WTC11 (cell line): ENCODE measurements at regions not wholly inside any gene's neighbourhood (a gene's known extent, or its start where the extent isn't known, plus 50 kb on each side); places are given as distances from the start of the nearest gene placed in this dataset.
A peak's percentile ranks its signal among the peaks of the same experiment; 100 is the strongest.
"Not testable (repeated sequence)": the region's sequence is repeated elsewhere in the genome, so short reads cannot be mapped to it uniquely, and the experiment has no call there.

Experiments used
- ATAC-seq: fragments of 200-7000 bp; cut with Tn5 transposase; 2 replicates; pipeline ENCODE4 v1.10.0; 2021; ENCODE audit warnings: mild to moderate bottlenecking, moderate library complexity
- CTCF ChIA-PET: fragments of 300-600 bp; sonication (Branson Sonifier 250); formaldehyde crosslinking; loops from one replicate; lab custom pipeline; 2021; ENCODE audit warnings: antibody characterized with exemption; lab: Charles Lee
- POLR2A ChIA-PET: fragments of 350-600 bp; sonication (Branson Sonifier 250); formaldehyde crosslinking; loops from one replicate; lab custom pipeline; 2021; ENCODE audit warnings: antibody characterized with exemption; lab: Charles Lee
- DNase-seq: peaks from one replicate; pipeline ENCODE4 v3.0.0; 2021; ENCODE audit warnings: low spot score
- H3K27ac Mint-ChIP-seq: 2 replicates; pipeline ENCODE4 v1.8.0; 2021; ENCODE audit warnings: mixed read lengths
- H3K27me3 Mint-ChIP-seq: 2 replicates; pipeline ENCODE4 v1.8.0; 2021; ENCODE audit warnings: low read depth, mild to moderate bottlenecking, moderate library complexity, mixed read lengths
- H3K36me3 Mint-ChIP-seq: 2 replicates; pipeline ENCODE4 v1.8.0; 2021; ENCODE audit warnings: mixed read lengths
- H3K4me1 Mint-ChIP-seq: 2 replicates; pipeline ENCODE4 v1.8.0; 2022; ENCODE audit warnings: mixed read lengths
- H3K4me3 Mint-ChIP-seq: 2 replicates; pipeline ENCODE4 v1.8.0; 2021; ENCODE audit warnings: mild to moderate bottlenecking, moderate library complexity, mixed read lengths
- H3K9me3 Mint-ChIP-seq: 2 replicates; pipeline ENCODE4 v1.8.0; 2021; ENCODE audit warnings: mixed read lengths
- GABPB1 ChIP-seq: sonication (generic); formaldehyde crosslinking; IDR thresholded peaks from 2 replicates; pipeline ENCODE4 v1.8.1; 2023; ENCODE audit warnings: mild to moderate bottlenecking, missing genetic modification reagents
- GRHL2 ChIP-seq: fragments of 250-450 bp; sonication (Bioruptor Pico); IDR thresholded peaks from 2 replicates; pipeline ENCODE4 v1.8.0; 2022; ENCODE audit warnings: mild to moderate bottlenecking, moderate library complexity; ENCODE audit not compliant: insufficient replicate concordance, severe bottlenecking
- HMGA2 ChIP-seq: fragments of 250-450 bp; sonication (Bioruptor Pico); IDR thresholded peaks from 2 replicates; pipeline ENCODE4 v1.4.0; 2021; ENCODE audit warnings: mild to moderate bottlenecking, moderate library complexity
- JUN ChIP-seq: sonication (generic); formaldehyde crosslinking; IDR thresholded peaks from 2 replicates; pipeline ENCODE4 v1.8.0; 2023; ENCODE audit warnings: mild to moderate bottlenecking, missing genetic modification reagents
- SOX15 ChIP-seq: fragments of 250-450 bp; sonication (Bioruptor Pico); IDR thresholded peaks from 2 replicates; pipeline ENCODE4 v1.9.0; 2021; ENCODE audit warnings: mild to moderate bottlenecking
- SP1 ChIP-seq: sonication (generic); formaldehyde crosslinking; conservative IDR thresholded peaks from 2 replicates; pipeline ENCODE4 v1.8.1; 2022; ENCODE audit warnings: missing genetic modification reagents
- ZBTB21 ChIP-seq: sonication (generic); formaldehyde crosslinking; IDR thresholded peaks from 2 replicates; pipeline ENCODE4 v1.8.1; 2023; ENCODE audit warnings: mild to moderate bottlenecking, missing genetic modification reagents, borderline replicate concordance
- TF ChIP-seq, protein P1 (sequence below): fragments of 250-450 bp; sonication (Bioruptor Pico); conservative IDR thresholded peaks from 2 replicates; pipeline ENCODE4 v1.9.0; 2021; ENCODE audit warnings: mild to moderate bottlenecking
- TF ChIP-seq, protein P2 (sequence below): fragments of 250-450 bp; sonication (Bioruptor Pico); IDR thresholded peaks from 2 replicates; pipeline ENCODE4 v1.9.0; 2021; ENCODE audit warnings: mild to moderate bottlenecking, borderline replicate concordance
- TF ChIP-seq, protein P3 (sequence below): sonication (generic); formaldehyde crosslinking; IDR thresholded peaks from 2 replicates; pipeline ENCODE4 v1.8.0; 2022; ENCODE audit warnings: mild to moderate bottlenecking, missing genetic modification reagents
- TF ChIP-seq, protein P4 (sequence below): sonication (generic); formaldehyde crosslinking; conservative IDR thresholded peaks from 2 replicates; pipeline ENCODE4 v1.8.1; 2022; ENCODE audit warnings: mild to moderate bottlenecking, missing genetic modification reagents
- TF ChIP-seq, protein P5 (sequence below): sonication (generic); formaldehyde crosslinking; IDR thresholded peaks from 2 replicates; pipeline ENCODE4 v1.8.0; 2023; ENCODE audit warnings: missing genetic modification reagents, mild to moderate bottlenecking, borderline replicate concordance

DNA sequence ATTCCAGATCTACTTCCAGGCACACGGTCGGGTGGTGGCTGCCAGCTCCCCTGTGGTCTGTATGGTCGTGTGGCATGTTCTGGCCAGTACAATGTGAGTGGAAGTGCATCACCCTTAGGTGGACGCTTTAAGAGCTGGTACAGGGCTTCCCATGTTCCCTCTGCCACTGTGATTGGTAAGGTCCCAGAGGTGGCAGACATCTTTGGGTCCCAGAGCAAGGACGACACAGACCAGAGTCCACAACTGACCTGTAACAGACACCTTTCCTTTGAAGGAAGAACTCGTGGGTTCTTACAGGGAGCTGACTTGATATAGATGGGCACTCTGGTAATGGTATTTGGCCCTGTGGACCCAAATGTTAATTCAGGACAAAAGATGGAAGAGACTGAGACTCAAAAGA lies 90.0 kb upstream of the GDNF start:
- H3K9me3 Mint-ChIP-seq, result no peaks in the 10 kb centered on the region; the same call in 1 of the 2 replicates
- no peak overlapping the region for H3K4me3 Mint-ChIP-seq
- H3K4me1 Mint-ChIP-seq, result peaks cover 5% of the 10 kb centered on the region; the same call in 1 of the 2 replicates

DNA sequence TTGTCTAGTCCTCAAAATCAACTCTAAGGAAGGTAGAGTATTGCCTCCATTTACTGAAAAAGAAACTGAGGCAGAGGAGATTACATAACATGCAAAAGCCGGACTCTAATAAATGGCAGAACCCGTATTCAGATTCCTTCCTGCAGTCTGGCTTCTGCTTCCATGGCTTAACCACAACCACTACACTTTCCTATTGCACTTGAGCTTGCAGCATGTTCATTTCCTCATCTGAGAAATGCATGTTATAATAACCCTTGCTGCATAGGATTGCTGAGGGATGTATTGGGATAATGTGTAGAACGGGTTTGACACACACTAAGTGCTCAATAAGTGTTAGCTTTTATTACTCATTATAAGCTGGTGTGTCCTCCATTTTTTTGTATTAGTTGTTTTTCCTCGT lies 87.9 kb upstream of the GDNF start:
- H3K4me1 Mint-ChIP-seq, H3K27ac Mint-ChIP-seq, H3K27me3 Mint-ChIP-seq, POLR2A ChIA-PET, H3K9me3 Mint-ChIP-seq, ATAC-seq, H3K36me3 Mint-ChIP-seq, CTCF ChIA-PET, DNase-seq, H3K4me3 Mint-ChIP-seq: not testable (repeated sequence)

More for the DNA sequence above, 90.0 kb upstream of the GDNF start:
- Mint-ChIP-seq H3K27ac (no peak overlapping the region), H3K27me3 (peaks cover 3% of the 10 kb centered on the region), H3K36me3 (no peaks in the 10 kb centered on the region)
- TF ChIP-seq SP1 (CRISPR knock-in tag), result no peak
- no peak for TF ChIP-seq SOX15 (CRISPR knock-in tag)
- TF ChIP-seq, protein P1, sequence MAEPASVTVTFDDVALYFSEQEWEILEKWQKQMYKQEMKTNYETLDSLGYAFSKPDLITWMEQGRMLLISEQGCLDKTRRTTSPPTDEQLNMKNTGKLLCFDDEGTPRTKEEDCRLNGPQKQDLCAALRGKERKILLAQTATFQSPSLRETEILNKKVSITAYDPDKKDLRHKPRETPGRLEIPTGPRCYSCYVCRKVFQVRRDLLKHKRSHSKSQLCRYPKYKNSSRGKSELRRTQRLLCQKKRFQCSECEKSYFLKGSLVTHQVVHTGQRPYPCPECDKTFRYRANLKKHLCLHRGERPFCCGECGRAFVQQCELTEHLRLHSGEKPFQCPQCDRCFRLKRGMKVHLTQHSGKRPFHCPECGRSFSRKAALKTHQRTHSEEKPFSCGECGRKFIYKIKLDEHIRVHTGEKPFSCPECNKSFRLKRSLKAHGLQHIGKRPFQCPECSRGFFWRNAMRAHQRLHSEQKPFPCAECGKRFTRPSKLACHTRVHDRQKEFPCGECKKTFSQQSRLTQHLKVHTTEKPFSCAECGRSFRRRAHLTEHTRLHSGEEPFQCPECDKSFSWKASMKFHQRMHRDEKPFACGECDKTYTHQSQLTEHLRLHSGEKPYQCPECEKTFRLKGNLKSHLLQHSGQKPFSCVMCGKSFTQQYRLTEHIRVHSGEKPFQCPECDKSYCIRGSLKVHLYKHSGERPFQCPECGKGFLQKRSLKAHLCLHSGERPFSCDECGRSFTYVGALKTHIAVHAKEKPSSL (CRISPR knock-in tag), result no peak
- TF ChIP-seq, protein P2, sequence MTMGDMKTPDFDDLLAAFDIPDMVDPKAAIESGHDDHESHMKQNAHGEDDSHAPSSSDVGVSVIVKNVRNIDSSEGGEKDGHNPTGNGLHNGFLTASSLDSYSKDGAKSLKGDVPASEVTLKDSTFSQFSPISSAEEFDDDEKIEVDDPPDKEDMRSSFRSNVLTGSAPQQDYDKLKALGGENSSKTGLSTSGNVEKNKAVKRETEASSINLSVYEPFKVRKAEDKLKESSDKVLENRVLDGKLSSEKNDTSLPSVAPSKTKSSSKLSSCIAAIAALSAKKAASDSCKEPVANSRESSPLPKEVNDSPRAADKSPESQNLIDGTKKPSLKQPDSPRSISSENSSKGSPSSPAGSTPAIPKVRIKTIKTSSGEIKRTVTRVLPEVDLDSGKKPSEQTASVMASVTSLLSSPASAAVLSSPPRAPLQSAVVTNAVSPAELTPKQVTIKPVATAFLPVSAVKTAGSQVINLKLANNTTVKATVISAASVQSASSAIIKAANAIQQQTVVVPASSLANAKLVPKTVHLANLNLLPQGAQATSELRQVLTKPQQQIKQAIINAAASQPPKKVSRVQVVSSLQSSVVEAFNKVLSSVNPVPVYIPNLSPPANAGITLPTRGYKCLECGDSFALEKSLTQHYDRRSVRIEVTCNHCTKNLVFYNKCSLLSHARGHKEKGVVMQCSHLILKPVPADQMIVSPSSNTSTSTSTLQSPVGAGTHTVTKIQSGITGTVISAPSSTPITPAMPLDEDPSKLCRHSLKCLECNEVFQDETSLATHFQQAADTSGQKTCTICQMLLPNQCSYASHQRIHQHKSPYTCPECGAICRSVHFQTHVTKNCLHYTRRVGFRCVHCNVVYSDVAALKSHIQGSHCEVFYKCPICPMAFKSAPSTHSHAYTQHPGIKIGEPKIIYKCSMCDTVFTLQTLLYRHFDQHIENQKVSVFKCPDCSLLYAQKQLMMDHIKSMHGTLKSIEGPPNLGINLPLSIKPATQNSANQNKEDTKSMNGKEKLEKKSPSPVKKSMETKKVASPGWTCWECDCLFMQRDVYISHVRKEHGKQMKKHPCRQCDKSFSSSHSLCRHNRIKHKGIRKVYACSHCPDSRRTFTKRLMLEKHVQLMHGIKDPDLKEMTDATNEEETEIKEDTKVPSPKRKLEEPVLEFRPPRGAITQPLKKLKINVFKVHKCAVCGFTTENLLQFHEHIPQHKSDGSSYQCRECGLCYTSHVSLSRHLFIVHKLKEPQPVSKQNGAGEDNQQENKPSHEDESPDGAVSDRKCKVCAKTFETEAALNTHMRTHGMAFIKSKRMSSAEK (CRISPR knock-in tag), result no peak
- no peak for TF ChIP-seq GABPB1 (CRISPR knock-in tag)
- TF ChIP-seq, protein P3, sequence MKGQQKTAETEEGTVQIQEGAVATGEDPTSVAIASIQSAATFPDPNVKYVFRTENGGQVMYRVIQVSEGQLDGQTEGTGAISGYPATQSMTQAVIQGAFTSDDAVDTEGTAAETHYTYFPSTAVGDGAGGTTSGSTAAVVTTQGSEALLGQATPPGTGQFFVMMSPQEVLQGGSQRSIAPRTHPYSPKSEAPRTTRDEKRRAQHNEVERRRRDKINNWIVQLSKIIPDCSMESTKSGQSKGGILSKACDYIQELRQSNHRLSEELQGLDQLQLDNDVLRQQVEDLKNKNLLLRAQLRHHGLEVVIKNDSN (CRISPR knock-in tag), result no peak
- CTCF ChIA-PET, result no interaction called here
- ATAC-seq, result no peak
- POLR2A ChIA-PET, result no interaction called here
- DNase-seq, result no peak

DNA sequence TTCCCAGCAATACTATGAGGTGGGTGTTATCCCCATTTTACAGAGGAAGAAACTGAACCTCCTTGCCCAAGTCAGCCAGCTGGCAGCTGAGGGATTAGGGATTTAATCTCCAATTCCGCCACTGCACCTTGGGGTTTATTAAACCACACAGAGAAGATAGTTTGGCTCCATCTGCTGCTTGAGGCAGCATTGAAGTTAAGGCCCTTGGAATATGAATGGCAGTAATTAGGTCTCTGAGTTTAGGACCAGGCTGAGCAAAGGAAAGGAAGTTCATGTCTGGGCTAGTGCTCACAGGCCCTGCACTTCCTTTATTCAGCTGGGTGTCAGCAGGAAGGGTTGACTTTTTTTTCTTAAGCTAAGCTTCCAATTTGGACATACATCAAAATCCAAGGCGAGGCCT lies 86.9 kb upstream of the GDNF start:
- TF ChIP-seq, protein P4, sequence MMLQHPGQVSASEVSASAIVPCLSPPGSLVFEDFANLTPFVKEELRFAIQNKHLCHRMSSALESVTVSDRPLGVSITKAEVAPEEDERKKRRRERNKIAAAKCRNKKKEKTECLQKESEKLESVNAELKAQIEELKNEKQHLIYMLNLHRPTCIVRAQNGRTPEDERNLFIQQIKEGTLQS (CRISPR knock-in tag), result no peak
- TF ChIP-seq, protein P5, sequence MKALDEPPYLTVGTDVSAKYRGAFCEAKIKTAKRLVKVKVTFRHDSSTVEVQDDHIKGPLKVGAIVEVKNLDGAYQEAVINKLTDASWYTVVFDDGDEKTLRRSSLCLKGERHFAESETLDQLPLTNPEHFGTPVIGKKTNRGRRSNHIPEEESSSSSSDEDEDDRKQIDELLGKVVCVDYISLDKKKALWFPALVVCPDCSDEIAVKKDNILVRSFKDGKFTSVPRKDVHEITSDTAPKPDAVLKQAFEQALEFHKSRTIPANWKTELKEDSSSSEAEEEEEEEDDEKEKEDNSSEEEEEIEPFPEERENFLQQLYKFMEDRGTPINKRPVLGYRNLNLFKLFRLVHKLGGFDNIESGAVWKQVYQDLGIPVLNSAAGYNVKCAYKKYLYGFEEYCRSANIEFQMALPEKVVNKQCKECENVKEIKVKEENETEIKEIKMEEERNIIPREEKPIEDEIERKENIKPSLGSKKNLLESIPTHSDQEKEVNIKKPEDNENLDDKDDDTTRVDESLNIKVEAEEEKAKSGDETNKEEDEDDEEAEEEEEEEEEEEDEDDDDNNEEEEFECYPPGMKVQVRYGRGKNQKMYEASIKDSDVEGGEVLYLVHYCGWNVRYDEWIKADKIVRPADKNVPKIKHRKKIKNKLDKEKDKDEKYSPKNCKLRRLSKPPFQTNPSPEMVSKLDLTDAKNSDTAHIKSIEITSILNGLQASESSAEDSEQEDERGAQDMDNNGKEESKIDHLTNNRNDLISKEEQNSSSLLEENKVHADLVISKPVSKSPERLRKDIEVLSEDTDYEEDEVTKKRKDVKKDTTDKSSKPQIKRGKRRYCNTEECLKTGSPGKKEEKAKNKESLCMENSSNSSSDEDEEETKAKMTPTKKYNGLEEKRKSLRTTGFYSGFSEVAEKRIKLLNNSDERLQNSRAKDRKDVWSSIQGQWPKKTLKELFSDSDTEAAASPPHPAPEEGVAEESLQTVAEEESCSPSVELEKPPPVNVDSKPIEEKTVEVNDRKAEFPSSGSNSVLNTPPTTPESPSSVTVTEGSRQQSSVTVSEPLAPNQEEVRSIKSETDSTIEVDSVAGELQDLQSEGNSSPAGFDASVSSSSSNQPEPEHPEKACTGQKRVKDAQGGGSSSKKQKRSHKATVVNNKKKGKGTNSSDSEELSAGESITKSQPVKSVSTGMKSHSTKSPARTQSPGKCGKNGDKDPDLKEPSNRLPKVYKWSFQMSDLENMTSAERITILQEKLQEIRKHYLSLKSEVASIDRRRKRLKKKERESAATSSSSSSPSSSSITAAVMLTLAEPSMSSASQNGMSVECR (CRISPR knock-in tag), result no peak
- TF ChIP-seq GRHL2 (CRISPR knock-in tag) (no peak), HMGA2 (no peak), ZBTB21 (CRISPR knock-in tag) (no peak), JUN (CRISPR knock-in tag) (no peak)
- TF ChIP-seq, all 79 proteins: peak for 0
- DNase-seq (no peak), ATAC-seq (peak; percentile 44)
- H3K4me1 Mint-ChIP-seq, result peaks cover 5% of the 10 kb centered on the region; the same call in 1 of the 2 replicates
- H3K36me3 Mint-ChIP-seq, result no peaks in the 10 kb centered on the region
- H3K4me3 Mint-ChIP-seq, result no peak overlapping the region
- CTCF ChIA-PET, result interaction anchor here (1.2 kb wide), 1 partner anchor 152 kb away, joined by 3 read pairs; no protein-coding TSS in a partner anchor
- H3K9me3 Mint-ChIP-seq, result peaks cover 6% of the 10 kb centered on the region
- POLR2A ChIA-PET, result interaction anchor here (1.0 kb wide), 1 partner anchor 11 kb away, joined by 4 read pairs; no protein-coding TSS in a partner anchor
- H3K27me3 Mint-ChIP-seq, result peaks cover 3% of the 10 kb centered on the region; the same call in 1 of the 2 replicates
- H3K27ac Mint-ChIP-seq, result no peak overlapping the region
